ENCODE measurements at regions not wholly inside any gene's neighbourhood (a gene's known extent, or its start where the extent isn't known, plus 50 kb on each side); places are given as distances from the start of the nearest gene placed in this dataset.

DNA sequence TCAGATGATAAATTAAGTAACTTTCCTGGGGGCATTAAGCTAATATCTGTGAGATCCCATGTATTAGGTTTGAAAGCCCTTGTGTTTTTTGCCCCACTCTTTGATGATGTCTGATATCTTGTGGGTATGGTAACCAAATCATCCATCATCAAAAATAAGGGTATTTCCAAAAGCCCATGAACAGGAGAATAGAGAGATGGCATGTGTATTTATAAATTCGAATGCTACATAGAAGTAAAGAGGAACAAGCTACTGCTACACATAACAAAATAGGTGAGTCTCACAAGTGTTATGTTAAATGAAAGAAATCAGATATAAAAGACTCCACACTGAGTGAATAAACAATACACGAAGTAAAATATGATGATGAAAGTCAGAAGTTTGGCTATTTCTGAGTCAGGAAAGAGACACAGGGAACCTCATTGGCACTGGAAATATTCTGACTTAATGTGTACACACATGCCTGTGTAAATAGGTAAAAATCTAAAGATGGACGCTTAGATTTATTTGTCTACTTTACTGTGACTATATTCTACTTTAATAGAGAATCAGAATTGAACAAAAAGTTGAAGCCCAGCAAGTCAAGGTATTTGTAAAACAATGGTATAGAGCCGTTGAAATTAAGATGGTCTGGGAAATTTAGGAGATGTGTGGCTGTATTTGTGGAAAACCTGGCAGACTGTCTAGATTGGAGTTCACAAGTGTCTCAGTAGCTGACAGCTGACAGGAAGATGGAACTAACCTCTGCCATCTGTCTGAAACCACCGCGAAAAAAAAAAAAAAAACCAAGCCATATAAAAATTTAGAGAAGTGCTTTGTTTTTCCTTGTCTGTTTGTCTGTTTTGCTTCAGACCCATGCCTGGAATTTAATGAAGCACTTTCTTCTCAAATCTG lies 111.0 kb upstream of the TGFBR2 start:
- DNase-seq (ENCODE audit: low spot score): no peak

DNA sequence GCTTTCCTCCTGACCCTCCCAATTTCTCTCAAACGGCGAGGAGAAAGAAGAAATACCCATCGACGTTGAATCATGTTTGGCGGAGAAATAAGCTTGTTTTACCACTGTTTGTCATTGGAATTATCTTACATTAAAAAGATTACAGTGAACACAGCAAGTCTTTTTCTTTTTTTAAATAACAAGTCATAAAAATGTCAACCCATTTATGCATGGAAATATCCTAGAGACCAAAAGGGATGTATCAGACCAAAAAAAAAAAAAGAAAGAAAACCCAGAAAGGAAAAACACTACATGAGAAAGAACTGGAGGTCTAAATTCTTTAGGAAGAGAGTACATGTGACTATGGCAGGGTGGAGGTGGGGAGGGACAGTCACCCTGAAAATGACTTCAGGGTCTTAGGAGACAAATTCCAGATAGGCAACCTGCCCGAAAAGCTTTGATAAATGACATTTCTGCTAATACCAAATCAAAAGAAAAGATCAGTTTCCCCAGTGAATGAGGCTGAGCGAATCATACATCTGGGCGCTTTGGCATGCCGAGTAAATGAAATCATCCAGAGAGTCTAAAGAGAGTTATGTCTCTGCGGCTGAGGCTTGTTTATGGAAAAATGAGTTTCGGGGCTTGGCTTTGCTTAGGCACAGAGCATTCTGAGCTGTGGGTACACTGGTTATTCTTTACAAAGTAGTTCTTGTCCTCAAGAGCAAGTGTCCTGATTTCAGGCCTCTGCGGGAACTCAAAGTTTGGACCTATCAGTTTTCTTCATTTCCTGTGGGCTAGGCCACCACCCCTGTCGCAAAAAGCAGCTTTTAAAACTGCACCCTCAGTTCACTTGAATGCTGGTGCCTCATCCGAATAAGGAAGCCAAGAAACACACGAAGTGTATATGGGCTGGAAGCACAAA lies 110.1 kb upstream of the TGFBR2 start:
- DNase-seq (ENCODE audit: low spot score): no peak

DNA sequence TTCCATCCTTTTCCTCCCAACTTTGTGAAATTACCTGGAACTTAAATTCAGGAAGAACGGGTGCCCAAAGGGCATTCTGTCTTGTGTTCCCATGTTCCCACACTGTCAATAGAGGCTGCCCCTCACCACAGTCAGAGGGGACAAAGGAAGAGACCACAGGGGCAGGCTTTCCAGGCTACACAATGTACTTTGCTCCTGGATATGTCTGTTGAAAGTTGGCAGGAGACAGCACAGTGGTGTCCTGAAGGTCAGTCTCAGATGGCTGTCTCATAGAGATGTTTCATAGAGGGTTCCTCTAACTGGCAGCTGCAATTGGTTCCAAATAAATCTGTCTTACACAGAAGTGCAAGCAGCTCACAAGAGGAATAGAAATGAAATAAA lies 107.8 kb upstream of the TGFBR2 start:
- DNase-seq (ENCODE audit: low spot score): no peak

DNA sequence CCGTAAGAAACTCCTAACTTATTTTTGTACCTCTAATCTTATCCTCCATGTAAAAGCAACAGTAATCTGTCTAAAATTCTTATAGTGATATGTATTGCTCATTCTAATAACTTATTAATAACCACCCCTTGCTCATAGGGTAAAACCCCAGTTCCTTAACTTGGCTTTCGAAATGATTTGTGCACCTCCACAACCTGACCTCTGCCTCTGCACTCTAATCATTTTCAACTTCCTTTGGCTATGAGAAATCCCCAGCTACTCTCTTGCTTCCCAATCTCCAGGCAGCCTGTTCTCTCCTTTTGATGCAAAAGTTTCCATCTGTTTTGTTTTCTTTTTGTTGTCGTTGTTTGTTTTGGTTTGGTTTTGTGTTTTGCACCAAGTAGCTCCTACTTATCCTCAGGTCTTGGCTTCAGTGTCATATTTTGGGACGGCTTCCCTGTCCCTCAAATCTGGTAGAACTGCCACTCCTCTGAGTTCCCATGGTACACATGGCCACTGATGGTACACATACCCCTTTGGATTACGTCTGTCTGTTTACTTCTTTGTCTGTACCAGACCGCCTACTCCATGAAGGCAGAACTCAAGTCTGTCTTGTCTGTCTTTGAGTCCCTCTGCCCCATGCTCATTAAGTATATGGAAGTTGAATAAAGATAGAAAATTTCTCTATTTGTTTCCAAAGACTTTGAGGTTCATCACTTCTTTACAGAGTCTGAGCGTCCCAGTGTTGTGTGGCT lies 105.6 kb upstream of the TGFBR2 start:
- DNase-seq (ENCODE audit: low spot score): no peak

DNA sequence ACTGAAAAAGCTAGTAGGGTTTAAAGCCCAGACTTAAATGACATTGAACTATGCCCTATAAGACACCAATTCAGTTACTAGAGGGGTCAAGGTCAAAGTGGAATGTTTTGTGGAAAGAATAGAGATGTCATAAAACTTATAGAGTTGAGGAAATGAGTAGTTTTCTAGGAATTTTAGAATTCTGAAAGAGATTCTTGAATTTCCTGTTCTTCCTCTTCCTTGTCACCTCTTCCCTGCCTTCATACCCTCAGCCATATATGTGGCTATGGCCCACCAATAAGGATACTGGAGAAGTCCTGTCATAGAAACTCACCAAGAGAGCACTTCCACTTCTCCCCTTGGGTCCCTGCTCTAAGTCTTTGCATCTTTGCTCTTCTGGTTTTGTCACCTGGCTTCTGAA lies 104.9 kb upstream of the TGFBR2 start:
- DNase-seq (ENCODE audit: low spot score): no peak

DNA sequence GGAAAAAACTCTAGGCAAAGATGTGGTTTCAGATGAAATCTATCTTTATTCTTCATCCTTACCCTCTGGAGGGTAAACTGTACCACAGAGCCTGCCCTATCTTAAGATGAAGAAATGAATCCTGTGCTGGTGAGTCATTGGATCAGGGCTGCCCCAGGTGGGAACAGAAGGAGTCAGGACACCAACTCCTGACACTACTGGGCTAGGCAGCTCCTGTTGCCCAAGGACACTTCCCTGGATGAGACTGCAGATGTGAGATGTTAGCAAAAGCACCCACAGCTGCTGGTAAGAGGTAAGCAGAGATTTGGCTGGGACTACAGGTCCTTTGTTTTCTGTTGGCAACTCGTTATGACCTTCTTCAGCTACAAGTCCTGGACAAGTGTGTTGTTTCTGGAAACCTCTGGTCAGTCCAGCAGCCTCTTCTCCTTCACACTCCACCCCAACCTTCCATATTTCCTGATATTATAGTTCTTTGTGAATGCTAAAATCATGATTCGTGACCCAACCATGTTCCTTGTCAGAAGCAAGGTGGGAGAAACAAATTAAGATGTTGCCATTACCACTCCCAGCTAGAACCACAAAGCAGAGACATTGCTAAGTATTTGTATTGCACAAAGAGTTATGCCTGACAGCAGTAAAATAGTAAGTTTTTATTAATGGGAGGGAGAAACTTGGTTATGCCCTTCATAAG lies 104.2 kb upstream of the TGFBR2 start:
- no peak for DNase-seq (ENCODE audit: low spot score)

DNA sequence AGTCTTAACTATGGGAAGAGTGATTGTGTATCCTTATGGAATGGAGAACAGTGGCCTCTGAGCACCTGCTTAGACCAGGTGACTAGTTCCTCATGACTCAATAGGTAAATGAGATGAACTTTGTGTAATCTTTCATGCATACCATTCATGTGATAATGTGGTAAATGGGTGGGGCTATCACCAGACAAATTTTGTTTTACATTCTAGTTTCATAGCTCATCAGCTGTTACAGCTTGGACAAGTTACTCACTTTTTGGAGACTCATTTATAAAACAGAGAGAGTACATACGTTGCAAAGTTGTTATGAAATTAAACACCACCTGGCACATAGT lies 103.7 kb upstream of the TGFBR2 start:
- DNase-seq (ENCODE audit: low spot score): no peak

DNA sequence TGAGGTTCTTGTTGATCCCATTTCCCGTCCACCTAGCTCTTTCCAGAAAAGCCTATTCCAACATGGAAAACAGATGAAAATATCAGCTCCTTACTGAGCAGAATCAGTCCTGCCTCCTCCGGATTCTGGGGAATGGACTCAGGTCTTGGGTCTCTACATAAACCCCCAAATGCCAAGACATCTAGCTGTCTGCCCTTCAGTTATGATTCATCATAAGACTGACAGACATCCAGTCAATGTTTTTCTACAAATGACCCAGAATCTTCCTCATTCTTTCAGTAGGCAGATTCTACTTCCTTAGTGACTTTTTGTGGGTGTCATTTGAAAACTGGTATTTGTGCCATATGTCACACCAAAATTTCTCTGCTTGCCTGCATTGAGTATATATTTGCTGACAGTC lies 103.0 kb upstream of the TGFBR2 start:
- DNase-seq (ENCODE audit: low spot score): no peak

DNA sequence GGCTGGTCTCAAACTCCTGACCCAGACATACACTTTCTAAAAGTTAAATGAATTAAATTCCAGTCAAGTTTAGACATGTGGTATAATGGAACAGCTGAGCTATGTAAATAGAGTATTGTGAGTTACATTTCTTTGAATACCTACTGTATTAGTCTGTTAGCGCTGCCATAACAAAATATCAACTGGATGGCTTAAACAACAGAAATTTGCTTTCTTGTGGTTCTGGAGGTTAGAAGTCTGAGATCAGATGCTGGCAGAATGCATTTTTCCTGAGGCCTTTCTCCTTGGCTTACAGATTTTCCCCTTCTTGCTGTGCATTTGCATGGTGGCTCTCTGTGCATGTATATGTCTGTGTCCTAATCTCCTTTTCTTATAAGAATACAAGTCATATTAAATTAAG lies 101.5 kb upstream of the TGFBR2 start:
- DNase-seq (ENCODE audit: low spot score): no peak

DNA sequence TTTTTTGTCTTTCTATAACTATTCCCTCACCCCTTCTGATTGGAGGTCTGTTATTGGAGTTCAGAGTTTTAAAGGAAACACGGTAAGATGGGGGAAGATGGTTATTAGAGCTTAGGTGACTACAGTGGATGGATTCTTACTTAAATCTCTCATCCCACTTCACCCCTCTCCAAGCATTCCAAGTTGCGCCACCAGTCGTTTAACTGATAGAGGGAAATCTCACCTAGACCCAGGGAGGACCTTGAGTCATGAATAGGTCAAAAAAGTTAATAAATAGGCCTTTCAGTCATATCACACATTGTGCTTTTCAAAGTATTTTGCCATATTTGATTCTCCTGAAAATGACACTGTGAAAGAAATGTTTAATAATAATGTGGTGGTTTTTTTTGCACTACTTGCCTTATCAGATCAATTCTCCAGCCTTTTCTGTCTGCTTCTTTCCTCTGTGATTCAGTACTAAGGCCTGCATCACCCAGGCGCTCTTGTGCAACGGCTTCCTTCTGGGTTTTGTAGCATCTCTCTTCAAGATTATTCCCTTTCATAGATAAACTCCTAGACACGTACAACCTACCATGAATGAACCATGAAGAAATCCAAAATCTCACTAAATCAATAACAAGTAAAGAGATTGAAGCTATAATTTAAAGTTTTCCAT lies 100.4 kb upstream of the TGFBR2 start:
- no peak for DNase-seq (ENCODE audit: low spot score)

DNA sequence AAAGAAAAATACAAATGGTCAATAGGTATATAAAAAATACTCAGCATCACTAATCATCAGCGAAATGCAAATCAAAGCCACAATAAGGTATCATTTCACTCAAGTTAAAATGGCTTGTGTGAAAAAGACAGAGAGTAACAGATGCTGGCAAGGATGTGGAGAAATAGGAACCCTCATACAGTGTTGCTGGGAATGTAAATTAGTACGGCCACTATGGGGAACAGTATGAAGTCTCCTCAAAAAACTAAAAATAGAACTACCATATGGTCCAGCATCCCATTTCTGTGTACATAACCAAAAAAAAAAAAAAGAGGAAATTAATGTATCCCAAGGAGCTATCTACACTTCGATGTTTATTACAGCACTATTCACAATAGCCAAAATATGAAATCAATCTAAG lies 98.1 kb upstream of the TGFBR2 start:
- DNase-seq (ENCODE audit: low spot score): no peak

DNA sequence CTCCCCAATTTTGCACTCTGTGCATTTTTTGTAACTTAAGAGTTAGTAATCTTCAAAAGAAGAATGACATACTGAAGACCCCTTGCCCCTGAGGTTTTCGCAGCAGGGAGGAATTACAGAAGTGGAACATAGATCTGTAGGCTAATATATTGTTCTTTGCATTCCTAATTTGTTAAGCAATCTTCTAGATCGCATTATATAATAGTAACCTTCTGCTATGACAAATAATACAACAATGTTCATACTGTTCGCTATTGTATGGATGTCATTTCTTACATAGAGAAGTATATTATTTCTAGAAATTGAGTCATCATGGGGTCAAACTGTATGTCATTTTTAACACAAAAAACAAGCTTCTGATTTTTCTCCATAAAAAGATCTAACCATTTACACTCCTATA lies 95.8 kb upstream of the TGFBR2 start:
- DNase-seq (ENCODE audit: low spot score): no peak

DNA sequence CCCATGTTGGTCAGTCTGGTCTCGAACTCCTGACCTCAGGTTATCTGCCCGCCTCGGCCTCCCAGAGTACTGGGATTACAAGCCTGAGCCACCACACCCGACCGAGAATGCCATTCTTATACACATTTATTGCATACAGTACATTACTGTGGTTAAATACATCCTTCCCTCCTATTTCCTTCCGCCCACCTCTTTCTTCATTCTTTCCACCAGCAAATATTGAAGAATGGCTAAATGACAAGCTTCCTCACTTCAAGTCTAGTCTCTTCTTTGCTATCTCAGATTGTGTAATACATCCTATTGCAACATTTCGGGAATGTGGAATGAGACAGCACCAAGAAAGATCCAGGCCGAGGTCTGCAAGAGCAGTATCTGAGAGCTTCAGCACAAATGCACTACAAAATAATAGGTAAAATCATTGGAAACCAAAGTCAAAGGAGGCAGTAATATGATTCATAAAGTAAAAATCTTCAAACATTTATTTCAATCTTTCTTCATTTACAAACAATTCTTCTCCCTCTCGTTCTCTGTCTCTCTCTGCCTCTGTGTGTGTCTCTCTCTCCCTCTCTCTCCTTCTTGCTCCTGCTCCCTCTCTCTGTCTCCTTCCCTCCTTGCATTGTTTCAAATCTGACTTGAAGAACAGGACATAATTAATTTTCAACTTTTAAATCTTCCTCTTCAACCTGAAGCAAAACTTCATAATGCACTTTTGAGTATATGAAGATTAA lies 94.7 kb upstream of the TGFBR2 start:
- peak; percentile 35 for DNase-seq (ENCODE audit: low spot score)

DNA sequence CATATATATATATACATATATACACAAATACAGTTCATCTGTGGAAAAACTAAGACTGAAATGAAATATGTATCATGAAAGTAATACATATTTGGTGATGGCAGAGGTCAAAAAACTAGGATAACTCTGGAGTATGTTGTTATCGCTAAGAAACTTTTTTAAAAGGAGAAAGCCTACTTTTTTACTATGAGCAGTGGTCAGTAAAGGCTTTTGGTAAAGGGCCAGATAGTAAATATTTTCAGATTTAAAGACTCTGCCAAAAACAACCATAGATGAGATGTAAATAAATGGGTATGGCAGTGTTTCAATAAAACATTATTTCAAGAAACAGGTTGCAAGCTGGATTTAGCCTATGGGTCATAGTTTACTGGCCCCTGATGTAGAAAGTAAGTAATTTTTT lies 93.8 kb upstream of the TGFBR2 start:
- no peak for DNase-seq (ENCODE audit: low spot score)

DNA sequence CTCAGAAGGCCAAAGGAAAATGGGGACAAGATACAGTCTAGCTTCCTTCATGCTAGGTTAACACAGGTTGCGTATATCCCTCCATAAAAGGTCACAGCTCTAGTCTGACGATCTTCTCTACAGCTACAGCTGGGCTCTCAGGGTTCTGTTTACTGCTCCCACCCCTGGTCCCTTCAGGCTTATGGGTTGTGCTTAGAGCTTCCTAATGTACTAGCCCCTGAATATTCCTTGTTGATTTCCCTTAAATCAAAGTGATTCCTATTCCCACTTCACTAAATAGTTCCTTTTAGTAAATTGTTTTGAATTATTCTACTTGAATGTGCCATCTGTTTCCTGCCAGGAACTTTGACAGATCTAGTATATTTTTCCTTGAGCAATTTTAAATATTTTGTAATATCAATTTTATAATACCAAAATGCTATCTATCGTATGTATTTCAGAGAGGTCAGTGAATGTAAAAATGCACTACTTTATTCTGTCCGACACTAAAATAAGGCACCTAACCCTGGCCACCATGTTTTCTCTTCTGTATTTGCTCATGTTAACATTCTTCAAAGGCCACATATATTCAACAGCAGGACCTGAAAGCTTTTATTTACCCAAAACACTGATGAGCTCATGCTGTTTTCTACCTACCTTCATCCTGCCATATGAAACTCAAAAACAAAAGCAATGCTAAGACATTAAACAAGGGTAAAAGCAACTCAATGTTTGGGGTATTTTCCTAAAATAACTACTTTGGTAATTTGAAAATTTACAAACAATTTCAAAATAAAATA lies 92.8 kb upstream of the TGFBR2 start:
- DNase-seq (ENCODE audit: low spot score): no peak

DNA sequence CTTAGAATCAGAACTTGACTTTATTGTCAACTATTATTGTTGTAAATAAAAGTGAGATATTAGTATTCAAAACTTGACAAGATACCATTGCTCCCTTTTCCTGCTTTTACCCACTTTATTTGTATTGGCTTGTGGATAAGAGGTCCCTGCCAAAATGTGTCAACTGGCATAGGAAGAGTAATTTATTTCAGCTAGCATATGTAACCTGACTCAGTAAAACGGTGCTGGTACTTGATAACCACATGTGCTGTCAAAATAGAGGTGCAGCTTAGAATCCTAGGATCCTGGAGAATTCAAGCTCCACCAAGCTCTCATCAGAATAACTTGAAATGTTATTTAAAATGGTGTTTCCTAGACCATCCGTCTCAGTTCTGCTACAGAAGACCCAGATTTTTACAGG lies 90.2 kb upstream of the TGFBR2 start:
- DNase-seq (ENCODE audit: low spot score): no peak

DNA sequence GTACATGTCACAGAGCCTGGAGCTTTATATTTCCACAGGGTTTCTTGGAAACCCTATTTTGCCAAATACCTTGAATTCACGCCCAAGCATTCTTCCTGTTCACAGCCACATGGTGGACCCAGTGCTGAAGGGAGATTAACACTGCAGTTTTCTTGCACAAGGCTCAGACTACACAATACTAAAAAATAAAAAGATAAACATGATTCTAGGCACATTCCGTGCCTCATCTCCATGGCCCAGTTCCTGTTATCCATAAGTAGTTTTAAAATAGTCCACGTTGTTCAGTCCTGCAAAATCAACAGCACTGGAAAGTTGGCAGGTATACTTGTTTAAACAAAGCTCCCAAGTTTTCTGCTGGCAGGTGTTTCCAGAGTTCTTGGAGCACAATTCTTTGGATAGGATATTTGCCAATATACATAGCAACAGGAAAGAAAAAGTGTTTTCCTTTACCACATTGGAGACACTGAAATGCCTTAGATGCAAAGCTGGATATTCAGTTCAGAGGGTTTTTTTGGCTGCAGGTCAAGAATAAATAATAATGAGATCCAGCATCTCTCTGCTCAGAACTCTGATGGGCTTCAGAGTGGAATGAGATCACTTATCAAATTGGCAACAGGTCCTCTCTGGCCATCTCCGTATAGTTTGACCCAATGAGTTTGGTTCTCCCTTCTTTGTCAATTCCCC lies 88.1 kb upstream of the TGFBR2 start:
- DNase-seq (ENCODE audit: low spot score): no peak

DNA sequence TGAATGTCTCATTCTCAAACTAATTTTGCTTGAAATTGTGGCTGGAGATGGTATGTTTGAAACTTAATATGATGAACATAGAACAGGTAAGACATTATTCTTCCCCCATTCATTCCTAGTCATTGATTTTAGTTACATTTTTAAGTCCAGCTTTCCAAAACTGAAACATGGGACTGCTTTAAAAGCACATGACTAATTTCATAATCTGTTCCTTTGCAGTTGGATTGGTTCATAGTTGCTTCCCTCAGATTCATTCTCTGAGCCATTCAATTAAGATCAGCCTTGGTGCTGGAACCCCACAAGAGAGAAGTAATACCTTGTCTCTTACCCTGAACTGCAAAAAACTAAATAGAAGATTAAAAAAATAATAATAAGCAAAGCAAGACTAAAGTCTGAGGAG lies 87.5 kb upstream of the TGFBR2 start:
- DNase-seq (ENCODE audit: low spot score): no peak

DNA sequence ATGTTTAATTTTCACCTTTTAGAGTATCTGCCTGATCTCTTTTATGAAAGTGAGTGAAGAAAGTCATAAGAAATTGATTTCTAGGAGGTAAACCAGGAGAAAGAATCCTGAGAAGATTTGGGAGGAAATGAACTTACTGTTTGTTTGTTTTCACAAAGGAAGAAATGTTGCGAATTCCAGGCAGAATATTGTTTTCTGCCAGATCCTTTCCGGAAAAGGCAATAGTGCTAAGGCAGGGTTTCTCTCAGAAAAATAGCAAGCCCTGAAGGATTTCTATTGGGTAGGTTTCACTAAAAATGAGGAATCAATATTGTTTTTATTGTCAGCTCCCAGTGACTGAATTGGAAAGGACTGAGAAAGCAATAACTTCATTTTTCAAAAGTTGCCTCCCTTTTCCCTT lies 85.7 kb upstream of the TGFBR2 start:
- DNase-seq (ENCODE audit: low spot score): no peak

Data from HuH-7.5 (cell line).